HepG2 (cell line): ENCODE measurements at regions not wholly inside any gene's neighbourhood (a gene's known extent, or its start where the extent isn't known, plus 50 kb on each side); places are given as distances from the start of the nearest gene placed in this dataset.

ENCODE experiments used
- ATAC-seq: fragments of 200-7000 bp; cut with Tn5 transposase; 3 replicates; pipeline ENCODE4 v1.9.1; 2020; ENCODE audit warnings: mild to moderate bottlenecking, moderate library complexity
- BruUV-seq: library from RNA; stranded (reverse); fragments of 400-500 nt; replicated peaks from 2 replicates; lab custom pipeline; 2021; lab: Mats Ljungman, UMichigan
- CTCF ChIA-PET: fragments of 300-600 bp; formaldehyde crosslinking; extraction: SDS; loops from one replicate; lab custom pipeline; 2021; ENCODE audit warnings: low total read pairs, inconsistent platforms, low intra/inter-chr PET ratio; lab: Yijun Ruan, JAX
- POLR2A ChIA-PET: fragments of 350-600 bp; sonication (Branson Sonifier 250); formaldehyde crosslinking; loops from one replicate; lab custom pipeline; 2020; ENCODE audit warnings: antibody characterized with exemption, inconsistent platforms; lab: Yijun Ruan, JAX
- DNase-seq: peaks from one replicate; pipeline ENCODE4 v3.0.0-alpha.2; 2015; ENCODE audit warnings: low spot score
- FAIRE-seq: peaks from 3 replicates; lab custom pipeline; 2011; peaks lifted over from hg19 to GRCh38; lab: Jason Lieb, UNC
- H2AFZ ChIP-seq: one replicate; pipeline ENCODE4 v1.6.1; 2011; ENCODE audit warnings: low read length, inconsistent platforms
- H3K27ac ChIP-seq: fragments of 300-600 bp; 3 replicates; pipeline ENCODE4 v1.8.0; 2011; ENCODE audit warnings: mixed run types, mild to moderate bottlenecking, mixed read lengths, low read length, inconsistent platforms; ENCODE audit not compliant: insufficient read depth; ENCODE audit errors: extremely low read length
- H3K27me3 ChIP-seq, 2 experiments: fragments of 200-600 bp in 1 of 2; 2 replicates in 1 of 2; 3 replicates in 1 of 2; pipeline versions ENCODE4 v1.6.0 to v1.8.0; 2011; ENCODE audit warnings: low read length in 2 of 2, mild to moderate bottlenecking in 2 of 2, moderate library complexity in 2 of 2, inconsistent platforms in 1 of 2; ENCODE audit not compliant: insufficient read depth in 2 of 2, control insufficient read depth in 1 of 2
- H3K36me3 ChIP-seq, 2 experiments: fragments of 200-600 bp in 1 of 2; replicated peaks in 1 of 2; 2 replicates in 1 of 2; 3 replicates in 1 of 2; pipeline versions ENCODE4 v1.5.1 to v1.8.0; 2011; ENCODE audit warnings: low read length in 2 of 2, inconsistent platforms in 1 of 2; ENCODE audit not compliant: insufficient read depth in 2 of 2, control insufficient read depth in 1 of 2
- H3K4me1 ChIP-seq: 2 replicates; pipeline ENCODE4 v1.5.1; 2012; ENCODE audit warnings: low read length, inconsistent platforms; ENCODE audit not compliant: insufficient read depth
- H3K4me2 ChIP-seq: 2 replicates; pipeline ENCODE4 v1.6.0; 2011; ENCODE audit warnings: low read depth, low read length, inconsistent platforms
- H3K4me3 ChIP-seq, 3 experiments: fragments of 200-600 bp in 1 of 3; sonication (generic), shearing (Covaris generic) in 1 of 3; replicated peaks in 1 of 3; 2 replicates each; pipeline ENCODE4 v1.5.1; 2011 to 2016; ENCODE audit warnings: low read length in 3 of 3, inconsistent platforms in 2 of 3, low read depth in 2 of 3, mild to moderate bottlenecking in 2 of 3, control low read depth in 1 of 3, mixed read lengths in 1 of 3; ENCODE audit not compliant: insufficient read depth in 1 of 3
- H3K79me2 ChIP-seq: one replicate; pipeline ENCODE4 v1.6.1; 2011; ENCODE audit warnings: low read length, inconsistent platforms; ENCODE audit not compliant: insufficient read depth
- H3K9ac ChIP-seq: 2 replicates; pipeline ENCODE4 v1.6.0; 2011; ENCODE audit warnings: mild to moderate bottlenecking, low read depth, low read length, inconsistent platforms; ENCODE audit not compliant: insufficient read depth
- H3K9me3 ChIP-seq: 2 replicates; pipeline ENCODE4 v1.5.1; 2012; ENCODE audit warnings: mild to moderate bottlenecking, low read length
- H4K20me1 ChIP-seq: 2 replicates; pipeline ENCODE4 v1.6.0; 2011; ENCODE audit warnings: inconsistent platforms, mild to moderate bottlenecking, low read length, moderate library complexity; ENCODE audit not compliant: insufficient read depth
- ATF2 ChIP-seq: sonication (generic); formaldehyde crosslinking; IDR thresholded peaks from 2 replicates; pipeline ENCODE4 v1.4.0; 2020; ENCODE audit warnings: missing genetic modification reagents
- DNMT1 ChIP-seq: sonication (generic); formaldehyde crosslinking; IDR thresholded peaks from 2 replicates; pipeline ENCODE4 v1.5.1; 2020; ENCODE audit warnings: mild to moderate bottlenecking, missing genetic modification reagents
- DRAP1 ChIP-seq: IDR thresholded peaks from 2 replicates; pipeline ENCODE4 v1.6.1; 2016; ENCODE audit warnings: missing genetic modification reagents, missing compliant biosample characterization
- HIVEP1 ChIP-seq: sonication (generic); formaldehyde crosslinking; IDR thresholded peaks from 2 replicates; pipeline ENCODE4 v1.4.0; 2020; ENCODE audit warnings: mild to moderate bottlenecking, missing genetic modification reagents
- KAT8 ChIP-seq: IDR thresholded peaks from 2 replicates; pipeline ENCODE4 v1.6.1; 2016; ENCODE audit warnings: missing genetic modification reagents, missing compliant biosample characterization
- KLF16 ChIP-seq, 2 experiments: sonication (generic) in 1 of 2; formaldehyde crosslinking in 1 of 2; IDR thresholded peaks; 2 replicates each; pipeline versions ENCODE4 v1.6.1 to v1.8.0; 2016 to 2023; ENCODE audit warnings: missing genetic modification reagents in 2 of 2, missing compliant biosample characterization in 1 of 2
- MAFF ChIP-seq: IDR thresholded peaks from 2 replicates; pipeline ENCODE4 v1.6.1; 2011; ENCODE audit warnings: low read depth, low read length, improper control_type of control experiment
- MAFK ChIP-seq, 2 experiments: IDR thresholded peaks in 1 of 2; conservative IDR thresholded peaks in 1 of 2; 2 replicates each; pipeline ENCODE4 v1.6.1; 2011; ENCODE audit warnings: improper control_type of control experiment in 2 of 2, low read length in 2 of 2
- MTF2 ChIP-seq: sonication (generic); formaldehyde crosslinking; IDR thresholded peaks from 2 replicates; pipeline ENCODE4 v1.5.0; 2020; ENCODE audit warnings: missing genetic modification reagents, borderline replicate concordance
- NCOA1 ChIP-seq: sonication (generic); formaldehyde crosslinking; IDR thresholded peaks from 2 replicates; pipeline ENCODE4 v1.9.0; 2021; ENCODE audit warnings: missing genetic modification reagents
- RAD51 ChIP-seq: fragments of 450-650 bp; IDR thresholded peaks from 2 replicates; pipeline ENCODE4 v1.6.1; 2016; ENCODE audit warnings: borderline replicate concordance
- XRCC5 ChIP-seq: fragments of 200-400 bp; formaldehyde crosslinking; optimal IDR thresholded peaks from 2 replicates; pipeline ENCODE3; 2017; ENCODE audit warnings: mild to moderate bottlenecking, low read length
- ZMYM2 ChIP-seq: sonication (generic); formaldehyde crosslinking; IDR thresholded peaks from 2 replicates; pipeline ENCODE4 v1.8.0; 2022; ENCODE audit warnings: mild to moderate bottlenecking, missing genetic modification reagents
- ZNF10 ChIP-seq: sonication (generic); formaldehyde crosslinking; IDR thresholded peaks from 2 replicates; pipeline ENCODE4 v1.4.0; 2020; ENCODE audit warnings: mild to moderate bottlenecking, low read depth, missing genetic modification reagents, borderline replicate concordance
- ZNF207 ChIP-seq: fragments of 450-650 bp; IDR thresholded peaks from 2 replicates; pipeline ENCODE4 v1.6.1; 2016; ENCODE audit warnings: antibody characterized with exemption, borderline replicate concordance
- ZNF350 ChIP-seq: sonication (generic); formaldehyde crosslinking; IDR thresholded peaks from 2 replicates; pipeline ENCODE4 v1.4.0; 2020; ENCODE audit warnings: mild to moderate bottlenecking, low read depth, missing genetic modification reagents, borderline replicate concordance
- ZNF530 ChIP-seq: sonication (generic); formaldehyde crosslinking; IDR thresholded peaks from 2 replicates; pipeline ENCODE4 v1.5.0; 2020; ENCODE audit warnings: low read depth, mild to moderate bottlenecking, missing genetic modification reagents
- ZNF747 ChIP-seq: sonication (generic); formaldehyde crosslinking; IDR thresholded peaks from 2 replicates; pipeline ENCODE4 v1.8.1; 2023; ENCODE audit warnings: missing genetic modification reagents, mild to moderate bottlenecking, borderline replicate concordance
- ZNF775 ChIP-seq: sonication (generic); formaldehyde crosslinking; IDR thresholded peaks from 2 replicates; pipeline ENCODE4 v1.4.0; 2020; ENCODE audit warnings: missing genetic modification reagents, mild to moderate bottlenecking, moderate library complexity, borderline replicate concordance
- ZNF891 ChIP-seq: sonication (generic); formaldehyde crosslinking; IDR thresholded peaks from 2 replicates; pipeline ENCODE4 v1.5.0; 2020; ENCODE audit warnings: mild to moderate bottlenecking, missing genetic modification reagents
- WGBS: methylation state at CpG from one replicate; pipeline ENCODE4 v1.1.6; 2017; ENCODE audit warnings: low lambda C conversion rate; 5-methylcytosine and 5-hydroxymethylcytosine counted together
- in situ Hi-C: cut with HindIII; loops from 2 replicates; pipeline ENCODE4 v1.10.0; 2017; ENCODE audit warnings: low pct_unique_long_range_greater_than_20kb; ENCODE audit not compliant: extremely low pct_ligation_motif_present
- intact Hi-C: fragments of 100-400 bp; cut with micrococcal nuclease; formaldehyde crosslinking; loops from one replicate; pipeline ENCODE4 v1.10.0; 2022; ENCODE audit not compliant: unreplicated experiment

- Histone ChIP-seq H3K4me3 (no peak overlapping the region), H3K9me3 (no peaks in the 10 kb centered on the region), H2AFZ (no peak overlapping the region), H3K36me3 (no peaks in the 10 kb centered on the region)
- POLR2A ChIA-PET: no interaction called here
- CTCF ChIA-PET: no interaction called here
- BruUV-seq: no TSS peak
- FAIRE-seq: no peak
- peak; percentile 63 for TF ChIP-seq MAFF
- TF ChIP-seq ZNF775 (CRISPR knock-in tag): no peak
- TF ChIP-seq MAFK (conservative IDR thresholded peaks at IDR 0.05 in 1 of 2, IDR thresholded peaks at IDR 0.05 in 1 of 2; ENCODE audit: low read length in 2 of 2): peak; percentile 75 to 85
- TF ChIP-seq, all 625 proteins: peak for 2
- ATAC-seq (no peak), DNase-seq (no peak)
- peaks cover 0 to 14% of the 10 kb centered on the region in 2 experiments; a peak in 2 of 5 replicates for H3K27me3 ChIP-seq
- intact Hi-C loops: no loop called here
- H3K4me1 ChIP-seq: peaks cover 12% of the 10 kb centered on the region
- H3K4me2 ChIP-seq: no peak overlapping the region
- H3K9ac ChIP-seq: no peak overlapping the region
- H3K79me2 ChIP-seq: no peaks in the 10 kb centered on the region
- H4K20me1 ChIP-seq: no peaks in the 10 kb centered on the region
- H3K27ac ChIP-seq: no peak overlapping the region
- WGBS: 18% methylated on average over 2 of the region's 2 CpGs
- in situ Hi-C loops: no loop called here
Measured at GRCh38 chr22:22178992-22179391, 65.6 kb upstream of the VPREB1 start.

GRCh38 chr22:22178355-22178965, 66.1 kb upstream of the VPREB1 start:
- BruUV-seq: no TSS peak
- no peak overlapping the region for H3K4me2 ChIP-seq
- WGBS: 0% methylated on average over 1 of the region's 2 CpGs
- intact Hi-C loops: no loop called here
- no peaks in the 10 kb centered on the region for H4K20me1 ChIP-seq
- H3K9ac ChIP-seq: no peak overlapping the region
- in situ Hi-C loops: no loop called here
- peaks cover 12% of the 10 kb centered on the region for H3K4me1 ChIP-seq
- no peak overlapping the region for H2AFZ ChIP-seq
- H3K27ac ChIP-seq: no peak overlapping the region
- DNase-seq (no peak), FAIRE-seq (no peak), ATAC-seq (no peak)
- no peaks in the 10 kb centered on the region for H3K79me2 ChIP-seq
- H3K27me3 ChIP-seq: peaks cover 0 to 11% of the 10 kb centered on the region in 2 experiments; a peak in 2 of 5 replicates
- H3K4me3 ChIP-seq: no peak overlapping the region
- H3K36me3 ChIP-seq: no peaks in the 10 kb centered on the region
- ChIA-PET CTCF (no interaction called here), POLR2A (no interaction called here)
- no peaks in the 10 kb centered on the region for H3K9me3 ChIP-seq
- no peak for TF ChIP-seq DNMT1
- no peak for TF ChIP-seq ZNF530 (CRISPR knock-in tag)
- no peak for TF ChIP-seq DRAP1 (CRISPR knock-in tag)
- no peak for TF ChIP-seq KLF16 (CRISPR knock-in tag; IDR thresholded peaks at IDR 0.05)
- no peak for TF ChIP-seq MTF2 (CRISPR knock-in tag)
- TF ChIP-seq KAT8 (CRISPR knock-in tag): no peak
- TF ChIP-seq ATF2 (CRISPR knock-in tag): no peak
- TF ChIP-seq ZNF207: no peak
- TF ChIP-seq ZNF350 (CRISPR knock-in tag): no peak
- no peak for TF ChIP-seq ZNF891 (CRISPR knock-in tag)
- no peak for TF ChIP-seq ZNF10
- TF ChIP-seq RAD51: no peak
- TF ChIP-seq ZNF747 (CRISPR knock-in tag): no peak
- no peak for TF ChIP-seq XRCC5
- no peak for TF ChIP-seq HIVEP1 (CRISPR knock-in tag)
- TF ChIP-seq NCOA1 (CRISPR knock-in tag): no peak
- TF ChIP-seq ZMYM2 (CRISPR knock-in tag): no peak
